ENCODE measurements at regions not wholly inside any gene's neighbourhood (a gene's known extent, or its start where the extent isn't known, plus 50 kb on each side); places are given as distances from the start of the nearest gene placed in this dataset.

DNA sequence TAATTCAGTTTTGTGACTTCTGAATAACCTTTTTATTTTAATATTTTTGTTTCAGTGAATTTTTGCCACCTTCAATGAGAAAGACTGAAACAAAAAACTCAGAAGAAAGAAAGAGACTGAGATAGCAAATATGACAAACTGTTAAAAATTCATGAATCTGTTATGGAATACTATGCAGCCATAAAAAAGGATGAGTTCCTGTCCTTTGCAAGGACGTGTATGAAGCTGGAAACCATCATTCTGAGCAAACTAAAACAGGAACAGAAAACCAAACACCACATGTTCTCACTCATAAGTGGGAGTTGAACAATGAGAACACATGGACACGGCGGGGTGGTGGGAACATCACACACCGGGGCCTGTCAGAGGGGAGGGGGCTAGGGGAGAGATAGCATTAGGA lies 193.4 kb upstream of the FGGY start:
- H3K4me2 ChIP-seq (ENCODE audit: low read length): no peak overlapping the region
- Mint-ChIP-seq H3K4me1 (ENCODE audit: low read depth, unreplicated experiment) (peaks cover 10% of the 10 kb centered on the region), H3K4me3 (ENCODE audit: unreplicated experiment) (no peak overlapping the region), H3K36me3 (ENCODE audit: low read depth, unreplicated experiment) (no peaks in the 10 kb centered on the region), H3K27me3 (ENCODE audit: low read depth, unreplicated experiment) (no peaks in the 10 kb centered on the region), H3K27ac (ENCODE audit: unreplicated experiment) (no peak overlapping the region), H3K9me3 (ENCODE audit: unreplicated experiment) (peaks cover 6% of the 10 kb centered on the region)
- H3K79me2 ChIP-seq (ENCODE audit: insufficient read depth, low read length): no peaks in the 10 kb centered on the region
- H3K9me3 ChIP-seq (ENCODE audit: insufficient read depth, low read depth, low read length): no peaks in the 10 kb centered on the region
- H3K27me3 ChIP-seq (ENCODE audit: insufficient read depth, low read length): no peaks in the 10 kb centered on the region
- no peaks in the 10 kb centered on the region for H4K20me1 ChIP-seq (ENCODE audit: insufficient read depth, low read length)
- FAIRE-seq (no peak), DNase-seq (ENCODE audit: low read depth) (no peak)
- H3K4me1 ChIP-seq (ENCODE audit: insufficient read depth, low read length): no peaks in the 10 kb centered on the region
- H3K4me3 ChIP-seq (ENCODE audit: insufficient read depth, low read depth, low read length): no peak overlapping the region
- H3K27ac ChIP-seq (ENCODE audit: low read depth, low read length): no peak overlapping the region
- TF ChIP-seq, protein P1, sequence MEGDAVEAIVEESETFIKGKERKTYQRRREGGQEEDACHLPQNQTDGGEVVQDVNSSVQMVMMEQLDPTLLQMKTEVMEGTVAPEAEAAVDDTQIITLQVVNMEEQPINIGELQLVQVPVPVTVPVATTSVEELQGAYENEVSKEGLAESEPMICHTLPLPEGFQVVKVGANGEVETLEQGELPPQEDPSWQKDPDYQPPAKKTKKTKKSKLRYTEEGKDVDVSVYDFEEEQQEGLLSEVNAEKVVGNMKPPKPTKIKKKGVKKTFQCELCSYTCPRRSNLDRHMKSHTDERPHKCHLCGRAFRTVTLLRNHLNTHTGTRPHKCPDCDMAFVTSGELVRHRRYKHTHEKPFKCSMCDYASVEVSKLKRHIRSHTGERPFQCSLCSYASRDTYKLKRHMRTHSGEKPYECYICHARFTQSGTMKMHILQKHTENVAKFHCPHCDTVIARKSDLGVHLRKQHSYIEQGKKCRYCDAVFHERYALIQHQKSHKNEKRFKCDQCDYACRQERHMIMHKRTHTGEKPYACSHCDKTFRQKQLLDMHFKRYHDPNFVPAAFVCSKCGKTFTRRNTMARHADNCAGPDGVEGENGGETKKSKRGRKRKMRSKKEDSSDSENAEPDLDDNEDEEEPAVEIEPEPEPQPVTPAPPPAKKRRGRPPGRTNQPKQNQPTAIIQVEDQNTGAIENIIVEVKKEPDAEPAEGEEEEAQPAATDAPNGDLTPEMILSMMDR (IDR thresholded peaks at IDR 0.05; ENCODE audit: insufficient read depth, low read depth, low read length): no peak
- no peak for TF ChIP-seq EZH2 (IDR thresholded peaks at IDR 0.05; ENCODE audit: insufficient read depth, low read length)
- H3K9ac ChIP-seq (ENCODE audit: low read length): no peak overlapping the region
- no peaks in the 10 kb centered on the region for H3K36me3 ChIP-seq (ENCODE audit: insufficient read depth, low read length)
- H2AFZ ChIP-seq (ENCODE audit: low read depth, low read length): no peak overlapping the region

DNA sequence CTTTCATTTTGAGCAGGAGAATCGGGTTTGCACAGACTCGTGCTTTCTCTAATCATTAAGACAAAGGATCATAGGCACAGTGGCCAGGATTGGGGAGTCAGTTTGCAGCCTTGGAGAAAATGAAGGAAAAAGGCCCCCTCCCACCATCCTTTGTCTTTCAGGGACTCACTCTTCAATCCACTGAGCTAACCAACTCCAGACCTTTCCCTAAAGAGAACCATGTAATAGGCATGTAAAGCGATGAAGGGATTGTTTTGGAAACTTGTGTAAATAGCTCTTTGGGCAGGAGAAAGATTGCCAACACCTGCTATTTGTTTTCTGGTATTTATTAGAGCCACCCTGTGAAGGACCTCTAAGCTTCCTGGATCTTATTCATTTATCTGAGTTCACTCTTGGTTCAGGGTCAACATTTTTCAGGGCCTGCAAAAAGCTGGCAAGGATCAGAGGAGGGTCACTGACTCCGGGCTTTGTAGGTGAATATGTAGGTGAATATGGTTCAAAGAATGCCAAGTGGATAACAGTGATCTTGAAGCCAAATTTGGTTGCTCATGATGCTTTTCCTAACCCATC lies 192.6 kb upstream of the FGGY start:
- H4K20me1 ChIP-seq (ENCODE audit: insufficient read depth, low read length): no peaks in the 10 kb centered on the region
- TF ChIP-seq, protein P1 (IDR thresholded peaks at IDR 0.05; ENCODE audit: insufficient read depth, low read depth, low read length): no peak
- TF ChIP-seq EZH2 (IDR thresholded peaks at IDR 0.05; ENCODE audit: insufficient read depth, low read length): no peak
- H3K4me3 ChIP-seq (ENCODE audit: insufficient read depth, low read depth, low read length): no peak overlapping the region
- no peak overlapping the region for H2AFZ ChIP-seq (ENCODE audit: low read depth, low read length)
- no peak for DNase-seq (ENCODE audit: low read depth)
- peaks cover 6% of the 10 kb centered on the region for H3K9me3 Mint-ChIP-seq (ENCODE audit: unreplicated experiment)
- H3K27me3 ChIP-seq (ENCODE audit: insufficient read depth, low read length): no peaks in the 10 kb centered on the region
- no peaks in the 10 kb centered on the region for H3K36me3 ChIP-seq (ENCODE audit: insufficient read depth, low read length)
- no peak overlapping the region for H3K4me2 ChIP-seq (ENCODE audit: low read length)
- H3K4me3 Mint-ChIP-seq (ENCODE audit: unreplicated experiment): no peak overlapping the region
- H3K27ac ChIP-seq (ENCODE audit: low read depth, low read length): no peak overlapping the region
- no peak overlapping the region for H3K27ac Mint-ChIP-seq (ENCODE audit: unreplicated experiment)
- no peaks in the 10 kb centered on the region for H3K9me3 ChIP-seq (ENCODE audit: insufficient read depth, low read depth, low read length)
- H3K27me3 Mint-ChIP-seq (ENCODE audit: low read depth, unreplicated experiment): no peaks in the 10 kb centered on the region
- no peaks in the 10 kb centered on the region for H3K79me2 ChIP-seq (ENCODE audit: insufficient read depth, low read length)
- H3K36me3 Mint-ChIP-seq (ENCODE audit: low read depth, unreplicated experiment): no peaks in the 10 kb centered on the region
- FAIRE-seq: no peak
- H3K9ac ChIP-seq (ENCODE audit: low read length): no peak overlapping the region
- no peaks in the 10 kb centered on the region for H3K4me1 ChIP-seq (ENCODE audit: insufficient read depth, low read length)
- H3K4me1 Mint-ChIP-seq (ENCODE audit: low read depth, unreplicated experiment): peaks cover 10% of the 10 kb centered on the region

Measured in astrocyte (in vitro differentiated cells and primary cell).